ENCODE measurements at regions not wholly inside any gene's neighbourhood (a gene's known extent, or its start where the extent isn't known, plus 50 kb on each side); places are given as distances from the start of the nearest gene placed in this dataset.
"Not testable (repeated sequence)": the region's sequence is repeated elsewhere in the genome, so short reads cannot be mapped to it uniquely, and the experiment has no call there.

DNA sequence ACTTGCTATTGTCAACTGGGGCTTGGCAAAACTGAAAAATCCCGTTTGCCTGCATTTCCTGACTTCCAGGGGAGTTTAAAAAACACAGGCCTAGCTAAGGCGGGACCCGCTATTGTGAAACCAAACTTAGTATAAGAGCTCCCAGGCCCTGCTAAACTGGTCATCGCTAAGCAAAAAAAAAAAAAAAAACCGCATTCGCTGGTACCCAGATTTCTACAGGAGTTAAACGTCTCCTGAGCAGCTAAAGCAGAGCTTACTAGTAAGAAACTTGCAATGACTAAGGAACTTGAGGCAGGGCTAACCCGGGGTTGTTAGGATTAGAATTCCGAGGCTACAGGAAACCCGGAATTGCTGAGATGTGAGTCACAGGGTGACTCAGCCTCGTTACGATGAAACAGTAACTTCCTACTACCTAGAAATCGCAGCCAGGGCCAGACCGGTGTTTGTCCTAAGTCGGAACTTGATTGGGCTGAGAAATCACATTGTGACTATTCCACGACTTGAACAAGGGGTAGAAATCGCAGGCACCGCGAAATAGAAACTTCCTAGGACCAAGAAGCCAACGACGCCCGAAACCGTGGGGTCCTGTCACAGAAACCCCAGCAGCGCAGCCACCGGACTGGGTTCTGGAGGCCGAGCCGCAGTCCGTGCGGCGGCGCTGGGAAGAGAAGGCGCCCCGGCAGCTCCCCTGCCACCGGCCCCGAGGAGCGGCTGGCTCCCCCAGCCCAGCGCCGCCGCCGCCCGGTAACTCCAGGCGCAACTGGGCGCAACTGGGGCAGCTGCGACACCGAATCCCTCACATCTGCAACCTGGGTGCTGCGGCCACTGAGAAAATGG, 89.4 kb downstream of the ANXA2R start:
- H3K27ac ChIP-seq, result peak overlapping the region; percentile 86 to 99 (median 93)
- peak overlapping the region; percentile 47 to 58 (median 54) for H3K4me3 ChIP-seq

GRCh38 chr5:42950116-42950455, 90.0 kb downstream of the ANXA2R start:
- peak overlapping the region in 20 of 21 experiments; percentile 86 to 99 (median 94) for H3K27ac ChIP-seq
- H3K4me3 ChIP-seq, result peak overlapping the region; percentile 47 to 58 (median 54)

GRCh38 chr5:42949348-42950115, 90.6 kb downstream of the ANXA2R start:
- Histone ChIP-seq H3K4me3 (peak overlapping the region; percentile 28 to 58 (median 52)), H3K27ac (peak overlapping the region in 20 of 21 experiments; percentile 18 to 99 (median 94))

DNA sequence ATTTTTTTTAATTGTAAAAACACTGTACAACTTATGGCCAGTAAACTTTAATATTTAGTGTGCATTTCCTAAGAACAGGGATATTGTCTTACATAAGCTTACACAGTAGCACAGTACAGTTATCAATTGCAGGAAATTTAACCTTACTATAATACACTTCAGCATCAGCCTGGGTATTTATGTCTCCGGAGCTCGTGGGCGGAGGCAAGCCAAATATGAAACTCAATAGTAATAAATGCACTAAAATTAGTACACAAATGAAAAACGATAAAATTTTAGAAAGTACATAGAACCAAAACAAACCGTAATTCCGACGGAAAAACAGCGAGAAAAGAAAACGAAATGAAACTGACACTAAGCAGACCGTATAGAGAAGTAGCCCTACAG, 91.2 kb downstream of the ANXA2R start:
- peak overlapping the region in 18 of 21 experiments; percentile 18 to 99 (median 94) for H3K27ac ChIP-seq
- peak overlapping the region in 6 of 7 experiments; percentile 28 to 58 (median 53) for H3K4me3 ChIP-seq

DNA sequence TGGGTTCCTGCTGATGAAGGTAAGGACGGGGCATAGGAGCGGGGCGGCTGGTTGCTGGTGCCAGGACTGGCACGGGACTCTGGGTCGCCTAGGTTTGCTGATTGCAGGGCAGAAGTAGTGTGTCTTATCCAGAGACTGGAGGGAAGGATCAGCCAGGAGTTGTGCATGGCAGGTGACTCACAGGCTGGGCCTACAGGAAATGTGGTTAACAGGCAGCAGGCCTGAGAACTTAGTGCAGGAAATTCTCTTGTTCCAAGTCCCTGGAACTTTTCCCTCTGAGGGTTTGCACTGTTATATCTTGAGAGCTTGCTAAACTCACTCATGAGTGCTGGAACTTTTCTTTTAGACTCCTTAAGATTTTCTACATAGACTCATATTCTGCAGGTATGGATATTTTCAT, 95.1 kb downstream of the ANXA2R start:
- Histone ChIP-seq H3K4me3 (no peak overlapping the region), H3K27ac (peak overlapping the region in 1 of 21 experiments; percentile 3)

GRCh38 chr5:42943931-42944631, 96.0 kb downstream of the ANXA2R start:
- Histone ChIP-seq H3K4me3 (no peak overlapping the region), H3K27ac (no peak overlapping the region)

DNA sequence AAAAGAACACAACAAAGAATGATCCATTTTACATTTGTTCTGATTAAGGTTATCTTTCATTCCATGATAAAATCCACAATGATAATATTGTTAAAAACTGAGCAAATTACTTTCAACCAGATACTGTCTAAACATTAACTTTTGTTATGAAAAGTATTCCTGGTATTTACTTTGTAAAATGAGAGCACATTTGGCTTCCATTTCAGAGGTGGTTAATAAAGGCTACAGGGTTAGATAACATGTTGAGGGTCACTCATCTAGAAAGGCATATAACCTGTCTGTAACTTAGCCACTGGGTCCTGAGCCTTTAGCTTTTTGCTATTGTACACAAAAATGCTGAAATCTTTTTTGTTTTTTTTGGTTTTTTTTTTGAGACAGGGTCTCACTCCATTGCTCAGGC, 99.3 kb downstream of the ANXA2R start:
- no peak overlapping the region for H3K4me3 ChIP-seq
- no peak overlapping the region for H3K27ac ChIP-seq

GRCh38 chr5:42932011-42932410, 108.1 kb downstream of the ANXA2R start:
- H3K27ac ChIP-seq, H3K4me3 ChIP-seq: not testable (repeated sequence)

DNA sequence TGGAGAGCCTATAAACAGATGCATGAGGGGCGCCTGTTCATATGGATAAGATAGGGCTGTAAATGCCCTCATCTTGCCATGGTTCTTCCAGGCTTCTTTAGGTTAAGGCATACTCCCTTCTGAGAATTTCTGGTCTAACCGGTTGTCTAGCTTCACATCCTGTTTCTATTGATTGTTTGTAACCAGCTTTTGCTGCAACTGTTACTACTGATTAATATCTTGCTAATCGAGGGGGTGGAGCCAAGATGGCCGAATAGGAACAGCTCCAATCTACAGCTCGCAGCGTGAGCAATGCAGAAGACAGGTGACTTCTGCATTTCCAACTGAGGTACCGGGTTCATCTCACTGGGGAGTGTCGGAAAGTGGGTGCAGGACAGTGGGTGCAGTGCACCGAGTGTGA, 108.7 kb downstream of the ANXA2R start:
- not testable (repeated sequence) for H3K4me3 ChIP-seq, H3K27ac ChIP-seq

- Histone ChIP-seq H3K4me3 (no peak overlapping the region), H3K27ac (no peak overlapping the region)
These were observed 109.2 kb downstream of the ANXA2R start for GRCh38 chr5:42930934-42931333.

- no peak overlapping the region for H3K27ac ChIP-seq
- H3K4me3 ChIP-seq, result no peak overlapping the region
These were observed 110.2 kb downstream of the ANXA2R start for GRCh38 chr5:42929871-42930270.

- Histone ChIP-seq H3K4me3 (no peak overlapping the region), H3K27ac (no peak overlapping the region)
These were observed 112.4 kb downstream of the ANXA2R start for GRCh38 chr5:42927730-42928129.

DNA sequence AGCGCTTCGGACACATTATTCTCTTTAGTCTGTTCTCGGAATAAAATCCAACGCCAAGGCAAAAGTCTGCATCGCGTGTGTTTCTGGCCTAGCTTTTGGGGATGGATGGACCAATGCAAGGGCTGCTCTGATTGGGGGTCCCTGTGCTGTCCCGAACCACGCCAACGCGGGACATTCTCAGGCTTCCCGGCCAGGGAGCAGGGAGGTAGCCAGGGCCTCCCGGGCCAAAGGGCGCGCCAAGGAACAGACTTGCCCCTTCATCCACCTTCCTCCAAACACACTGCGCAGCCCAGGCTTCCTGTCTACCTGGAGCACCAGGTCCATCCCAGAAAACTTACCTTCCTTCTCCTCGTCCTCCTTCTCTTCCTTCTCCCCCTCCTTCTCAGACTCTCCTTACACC, 113.0 kb upstream of the SELENOP start:
- no peak overlapping the region for H3K27ac ChIP-seq
- H3K4me3 ChIP-seq, result no peak overlapping the region

- no peak overlapping the region for H3K4me3 ChIP-seq
These were observed 112.5 kb upstream of the SELENOP start for GRCh38 chr5:42924226-42924625.

DNA sequence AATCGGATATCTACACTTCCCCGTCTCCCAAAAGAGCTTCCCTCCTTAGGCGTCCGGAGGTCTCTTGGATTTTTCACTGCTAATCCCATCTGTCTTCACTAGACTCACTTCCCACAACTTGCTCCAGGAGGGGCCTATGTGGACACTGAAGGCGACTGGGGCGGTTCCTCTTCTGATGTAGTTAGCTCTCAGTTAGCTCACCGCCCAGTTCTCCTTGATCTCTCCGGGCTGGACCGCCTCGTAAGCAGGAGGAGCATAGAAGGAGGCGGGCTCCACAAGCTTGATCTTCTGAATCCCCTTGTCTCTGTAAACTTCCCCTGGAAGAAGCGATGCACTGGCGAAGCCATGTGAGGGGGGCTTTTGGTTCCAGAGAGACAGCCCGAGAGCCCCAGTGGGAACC, 112.0 kb upstream of the SELENOP start:
- Histone ChIP-seq H3K4me3 (no peak overlapping the region), H3K27ac (no peak overlapping the region)

More at GRCh38 chr5:42924226-42924625, 112.5 kb upstream of the SELENOP start:
- no peak overlapping the region for H3K27ac ChIP-seq

DNA sequence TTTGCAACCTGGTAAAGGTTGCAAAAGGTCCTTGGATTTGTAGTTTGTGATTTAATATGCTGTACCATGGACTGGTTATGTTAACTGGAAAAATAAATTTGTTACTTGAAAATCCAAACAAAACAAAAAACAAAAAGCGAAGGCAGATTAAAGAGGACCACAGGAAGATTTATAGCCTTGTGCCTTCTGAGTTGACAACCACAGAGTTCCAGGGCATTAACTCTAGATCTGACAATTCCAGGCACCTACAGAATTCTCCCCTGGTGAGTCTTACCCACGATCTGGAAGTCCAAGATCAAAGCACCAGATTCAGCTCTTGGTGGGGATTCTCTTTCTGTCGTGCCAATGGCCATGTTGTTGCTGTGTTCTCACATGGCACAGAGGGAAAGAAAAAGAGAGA, 107.9 kb upstream of the SELENOP start:
- Histone ChIP-seq H3K4me3 (no peak overlapping the region), H3K27ac (no peak overlapping the region)

- Histone ChIP-seq H3K4me3 (no peak overlapping the region), H3K27ac (no peak overlapping the region)
These were observed 103.7 kb upstream of the SELENOP start for GRCh38 chr5:42915306-42915866.

DNA sequence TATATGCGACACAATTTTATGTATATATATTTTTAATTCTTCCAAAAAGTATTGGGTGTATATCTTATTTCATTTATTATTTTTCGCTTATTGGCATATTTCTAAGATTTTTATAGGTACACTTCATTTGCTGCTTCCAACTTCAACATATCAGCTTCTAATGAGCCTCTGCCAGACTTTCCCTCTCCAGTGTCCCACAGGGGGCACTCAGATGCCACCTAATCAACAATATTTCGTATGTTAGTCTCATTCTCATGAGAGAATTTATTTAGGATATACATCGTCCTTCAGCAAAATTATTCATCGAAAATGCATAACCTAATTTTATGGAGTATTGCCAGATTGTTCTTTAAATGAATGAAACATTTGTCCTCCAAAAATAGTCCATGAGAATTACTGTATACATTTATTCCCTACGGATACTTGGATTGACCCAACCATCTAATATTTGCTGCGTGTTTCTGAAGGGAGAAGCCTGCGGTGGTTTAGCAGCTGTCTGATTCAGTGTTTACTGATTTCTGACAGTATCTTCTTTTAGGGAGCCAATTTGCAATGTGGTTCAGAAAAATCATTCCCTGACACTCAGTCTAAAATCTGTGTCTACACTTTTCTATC, 100.6 kb upstream of the SELENOP start:
- no peak overlapping the region for H3K27ac ChIP-seq
- H3K4me3 ChIP-seq, result no peak overlapping the region
